ENCODE measurements at regions not wholly inside any gene's neighbourhood (a gene's known extent, or its start where the extent isn't known, plus 50 kb on each side); places are given as distances from the start of the nearest gene placed in this dataset.
"Not testable (repeated sequence)": the region's sequence is repeated elsewhere in the genome, so short reads cannot be mapped to it uniquely, and the experiment has no call there.

DNA sequence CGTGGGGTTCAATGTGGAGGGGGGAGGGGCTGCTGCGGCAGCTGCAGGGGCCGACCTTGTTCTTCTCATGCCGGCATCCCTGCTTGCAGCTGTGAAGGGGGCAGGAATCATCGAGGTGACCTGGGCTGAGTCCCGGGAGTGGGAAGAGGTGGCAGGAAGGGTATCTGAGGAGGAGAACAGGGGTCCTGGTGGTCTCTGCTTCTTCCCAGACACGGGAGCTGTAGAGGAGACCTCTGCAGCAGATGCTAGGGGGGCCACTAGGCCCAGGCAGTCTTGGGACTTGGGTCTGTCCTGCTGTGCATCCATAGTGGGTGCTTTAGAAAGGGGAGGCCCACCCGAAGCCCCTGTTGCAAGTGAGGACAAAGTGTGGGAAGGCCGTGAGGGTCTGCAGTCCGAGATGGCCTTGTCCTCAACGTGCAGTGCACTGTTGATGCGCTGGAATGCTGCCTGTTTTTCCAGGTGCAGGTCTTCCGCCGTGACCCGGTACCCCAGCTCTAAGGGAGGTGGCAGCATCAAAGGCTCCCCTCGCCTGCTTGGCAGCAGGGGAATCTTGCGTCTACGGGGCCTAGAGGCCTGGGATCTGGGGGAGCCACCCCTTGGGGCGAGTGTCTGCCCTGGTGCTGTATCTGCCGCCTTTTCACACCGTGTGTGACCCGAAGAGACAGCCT lies 1370.0 kb downstream of the CDH12 start:
- not testable (repeated sequence) for H3K36me3 ChIP-seq (ENCODE audit: insufficient read depth, low read length); H3K9me3 ChIP-seq (ENCODE audit: low read length); H3K4me3 ChIP-seq (ENCODE audit: low read depth in 1 of 2, low read length in 2 of 2); H3K9ac ChIP-seq (ENCODE audit: low read length); H3K27ac ChIP-seq (ENCODE audit: low read depth, low read length); H3K4me1 ChIP-seq (ENCODE audit: insufficient read depth, low read length); H3K27me3 ChIP-seq (ENCODE audit: control insufficient read depth in 1 of 2, insufficient read depth in 2 of 2, low read length in 2 of 2)

DNA sequence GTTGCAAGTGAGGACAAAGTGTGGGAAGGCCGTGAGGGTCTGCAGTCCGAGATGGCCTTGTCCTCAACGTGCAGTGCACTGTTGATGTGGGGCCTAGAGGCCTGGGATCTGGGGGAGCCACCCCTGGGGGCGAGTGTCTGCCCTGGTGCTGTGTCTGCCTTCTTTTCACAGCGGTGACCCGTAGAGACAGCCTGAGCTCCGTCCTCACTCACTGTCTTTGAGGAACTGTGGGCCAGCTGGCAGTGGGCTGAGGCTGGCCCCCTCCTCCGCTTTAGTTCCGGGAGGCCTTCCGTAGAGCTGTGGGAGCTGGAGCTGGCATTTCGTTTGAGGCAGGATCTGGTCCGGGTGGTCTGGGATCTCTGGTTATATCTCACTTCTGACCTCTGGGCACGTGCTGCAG lies 1370.6 kb downstream of the CDH12 start:
- not testable (repeated sequence) for H3K9me3 ChIP-seq (ENCODE audit: low read length); H3K4me3 ChIP-seq (ENCODE audit: low read depth in 1 of 2, low read length in 2 of 2); H3K27ac ChIP-seq (ENCODE audit: low read depth, low read length); H3K4me1 ChIP-seq (ENCODE audit: insufficient read depth, low read length); H3K36me3 ChIP-seq (ENCODE audit: insufficient read depth, low read length); H3K27me3 ChIP-seq (ENCODE audit: control insufficient read depth in 1 of 2, insufficient read depth in 2 of 2, low read length in 2 of 2); H3K9ac ChIP-seq (ENCODE audit: low read length)

DNA sequence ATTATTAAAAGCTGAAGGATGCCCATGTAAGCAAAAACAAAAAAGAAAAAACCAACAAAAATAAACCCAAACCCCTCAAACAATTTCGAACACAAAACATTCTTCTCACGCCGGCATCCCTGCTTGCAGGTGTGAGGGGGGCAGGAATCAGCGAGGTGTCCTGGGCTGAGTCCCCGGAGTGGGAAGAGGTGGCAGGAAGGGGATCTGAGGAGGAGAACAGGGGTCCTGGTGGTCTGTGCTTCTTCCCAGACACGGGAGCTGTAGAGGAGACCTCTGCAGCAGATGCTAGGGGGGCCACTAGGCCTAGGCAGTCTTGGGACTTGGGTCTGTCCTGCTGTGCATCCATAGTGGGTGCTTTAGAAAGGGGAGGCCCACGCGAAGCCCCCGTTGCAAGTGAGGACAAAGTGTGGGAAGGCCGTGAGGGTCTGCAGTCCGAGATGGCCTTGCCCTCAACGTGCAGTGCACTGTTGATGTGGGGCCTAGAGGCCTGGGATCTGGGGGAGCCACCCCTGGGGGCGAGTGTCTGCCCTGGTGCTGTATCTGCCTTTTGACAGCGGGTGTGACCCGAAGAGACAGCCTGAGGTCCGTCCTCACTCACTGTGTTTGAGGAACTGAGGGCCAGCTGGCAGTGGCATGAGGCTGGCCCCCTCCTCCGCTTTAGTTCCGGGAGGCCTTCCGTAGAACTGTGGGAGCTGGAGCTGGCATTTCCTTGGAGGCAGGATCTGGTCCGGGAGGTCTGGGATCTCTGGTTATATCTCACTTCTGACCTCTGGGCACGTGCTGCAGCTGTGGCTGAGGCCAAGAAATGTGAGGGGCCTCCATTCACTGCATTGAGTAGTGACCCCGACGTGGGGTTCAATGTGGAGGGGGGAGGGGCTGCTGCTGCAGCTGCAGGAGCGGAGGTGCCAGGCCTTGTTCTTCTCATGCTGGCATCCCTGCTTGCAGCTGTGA lies 1371.5 kb downstream of the CDH12 start:
- H3K36me3 ChIP-seq (ENCODE audit: insufficient read depth, low read length); H3K4me3 ChIP-seq (ENCODE audit: low read depth in 1 of 2, low read length in 2 of 2); H3K9ac ChIP-seq (ENCODE audit: low read length); H3K4me1 ChIP-seq (ENCODE audit: insufficient read depth, low read length); H3K27me3 ChIP-seq (ENCODE audit: control insufficient read depth in 1 of 2, insufficient read depth in 2 of 2, low read length in 2 of 2); H3K9me3 ChIP-seq (ENCODE audit: low read length); H3K27ac ChIP-seq (ENCODE audit: low read depth, low read length): not testable (repeated sequence)

DNA sequence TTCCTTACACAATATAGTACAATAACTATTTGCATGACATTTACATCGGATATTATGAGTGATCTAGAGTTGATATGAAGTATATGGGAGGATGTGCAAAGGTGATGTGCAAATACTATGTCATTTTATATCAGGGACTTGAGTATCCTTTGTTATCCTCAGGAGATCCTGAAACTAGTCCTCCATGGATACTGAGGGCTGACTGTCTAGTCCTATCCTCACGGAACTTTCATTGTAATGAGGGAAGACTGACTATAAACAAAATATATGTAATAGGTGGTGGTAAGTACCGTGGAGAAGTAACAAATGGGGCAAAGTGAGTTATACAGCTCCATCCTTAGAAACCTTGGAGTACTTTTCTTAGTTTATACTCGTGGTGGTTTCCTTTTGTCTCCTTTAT lies 1373.1 kb downstream of the CDH12 start:
- not testable (repeated sequence) for H3K36me3 ChIP-seq (ENCODE audit: insufficient read depth, low read length); H3K27me3 ChIP-seq (ENCODE audit: control insufficient read depth in 1 of 2, insufficient read depth in 2 of 2, low read length in 2 of 2); H3K4me1 ChIP-seq (ENCODE audit: insufficient read depth, low read length); H3K9me3 ChIP-seq (ENCODE audit: low read length); H3K9ac ChIP-seq (ENCODE audit: low read length); H3K27ac ChIP-seq (ENCODE audit: low read depth, low read length); H3K4me3 ChIP-seq (ENCODE audit: low read depth in 1 of 2, low read length in 2 of 2)

DNA sequence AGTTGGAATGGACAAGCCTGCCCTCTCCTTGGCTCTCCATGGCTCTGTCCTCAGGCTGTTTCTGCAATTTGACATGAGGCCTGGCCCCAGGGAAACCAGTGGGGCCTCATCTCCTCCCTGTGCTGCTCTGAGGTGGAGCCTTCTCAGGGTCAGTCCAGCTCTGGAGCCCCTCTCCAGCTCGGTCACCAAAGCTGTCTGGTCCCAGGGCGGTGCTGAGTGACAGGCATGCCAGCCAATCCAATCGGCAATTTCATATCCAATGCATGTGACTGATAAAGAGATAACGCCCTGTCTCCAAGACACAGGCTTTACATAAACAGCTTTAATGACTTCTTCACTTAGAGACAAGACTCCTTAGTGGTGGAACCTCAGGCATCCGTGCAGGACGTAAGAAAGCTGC lies 1379.2 kb downstream of the CDH12 start:
- not testable (repeated sequence) for H3K27me3 ChIP-seq (ENCODE audit: control insufficient read depth in 1 of 2, insufficient read depth in 2 of 2, low read length in 2 of 2); H3K4me3 ChIP-seq (ENCODE audit: low read depth in 1 of 2, low read length in 2 of 2)

DNA sequence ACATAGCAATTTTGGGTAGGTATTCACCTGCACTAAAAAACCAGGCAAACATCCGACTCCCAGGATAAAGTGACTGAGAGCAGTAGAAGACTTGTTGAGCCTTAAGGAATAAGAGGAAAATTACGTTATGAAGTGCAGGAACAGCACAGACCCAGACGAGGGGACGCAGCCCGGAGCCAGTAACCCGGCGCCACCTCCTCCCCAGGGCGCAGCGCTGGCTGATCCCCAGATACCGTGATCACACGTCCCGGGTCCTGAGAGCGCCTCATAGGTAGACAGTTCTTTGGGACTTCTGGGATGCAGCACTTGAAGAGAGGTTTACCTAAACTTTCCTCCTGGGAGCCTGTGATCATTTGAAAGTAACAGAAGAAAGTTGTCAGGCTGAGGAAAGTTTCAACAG lies 1379.7 kb downstream of the CDH12 start:
- not testable (repeated sequence) for H3K9ac ChIP-seq (ENCODE audit: low read length); H3K27me3 ChIP-seq (ENCODE audit: control insufficient read depth in 1 of 2, insufficient read depth in 2 of 2, low read length in 2 of 2); H3K27ac ChIP-seq (ENCODE audit: low read depth, low read length); H3K9me3 ChIP-seq (ENCODE audit: low read length); H3K4me3 ChIP-seq (ENCODE audit: low read depth in 1 of 2, low read length in 2 of 2); H3K36me3 ChIP-seq (ENCODE audit: insufficient read depth, low read length); H3K4me1 ChIP-seq (ENCODE audit: insufficient read depth, low read length)

More for the DNA sequence above, 1379.2 kb downstream of the CDH12 start:
- not testable (repeated sequence) for H3K27ac ChIP-seq (ENCODE audit: low read depth, low read length); H3K4me1 ChIP-seq (ENCODE audit: insufficient read depth, low read length); H3K36me3 ChIP-seq (ENCODE audit: insufficient read depth, low read length); H3K9ac ChIP-seq (ENCODE audit: low read length); H3K9me3 ChIP-seq (ENCODE audit: low read length)

DNA sequence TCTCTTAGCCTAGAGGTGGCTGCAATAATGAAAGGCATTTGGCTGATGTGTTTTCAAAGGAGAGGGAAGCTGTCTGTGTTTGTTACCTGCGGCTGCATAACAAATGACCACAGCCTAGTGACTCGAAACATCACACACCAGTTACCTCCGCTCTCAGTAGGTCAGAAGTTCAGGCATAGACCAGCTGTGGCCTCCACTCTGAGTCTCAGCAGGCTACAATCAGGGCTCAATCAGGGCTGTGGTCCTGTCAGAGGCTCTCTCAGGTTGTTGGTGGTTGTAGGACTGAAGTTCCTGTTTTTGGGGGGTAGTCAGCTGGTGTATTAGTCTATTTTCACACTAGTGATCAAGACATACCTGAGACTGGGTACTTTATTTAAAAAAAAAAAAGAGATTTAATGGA lies 1381.5 kb downstream of the CDH12 start:
- H3K9ac ChIP-seq (ENCODE audit: low read length); H3K27me3 ChIP-seq (ENCODE audit: control insufficient read depth in 1 of 2, insufficient read depth in 2 of 2, low read length in 2 of 2); H3K27ac ChIP-seq (ENCODE audit: low read depth, low read length); H3K9me3 ChIP-seq (ENCODE audit: low read length); H3K4me1 ChIP-seq (ENCODE audit: insufficient read depth, low read length); H3K36me3 ChIP-seq (ENCODE audit: insufficient read depth, low read length); H3K4me3 ChIP-seq (ENCODE audit: low read depth in 1 of 2, low read length in 2 of 2): not testable (repeated sequence)

DNA sequence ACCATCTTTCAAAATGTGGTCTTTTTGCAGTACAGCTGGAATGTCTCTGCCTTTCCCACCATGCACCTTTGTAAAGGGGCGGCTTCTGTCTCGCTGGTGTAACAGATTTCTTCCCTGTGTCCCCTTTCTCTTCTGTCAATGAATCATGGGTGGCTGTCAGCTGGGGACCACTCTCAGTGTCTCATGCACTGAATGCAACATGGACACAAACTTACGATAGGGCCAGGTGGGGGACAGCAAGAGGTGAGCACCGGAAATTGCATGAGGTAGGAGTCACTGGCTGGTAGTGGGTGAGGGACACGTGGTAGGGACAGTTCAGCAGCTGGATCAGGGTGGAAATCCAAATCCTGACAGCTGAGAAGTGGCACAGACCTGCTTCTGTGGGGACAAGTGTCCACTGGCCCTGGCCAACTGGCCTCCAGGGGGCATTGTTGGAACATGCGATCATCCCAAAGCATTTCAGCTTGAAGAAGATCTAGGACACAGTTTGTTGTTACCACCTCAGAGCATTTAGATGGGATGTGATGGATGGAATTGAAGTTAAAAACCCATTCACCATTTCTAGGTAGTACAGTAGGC lies 1383.5 kb downstream of the CDH12 start:
- H3K27ac ChIP-seq (ENCODE audit: low read depth, low read length); H3K9ac ChIP-seq (ENCODE audit: low read length); H3K36me3 ChIP-seq (ENCODE audit: insufficient read depth, low read length); H3K27me3 ChIP-seq (ENCODE audit: control insufficient read depth in 1 of 2, insufficient read depth in 2 of 2, low read length in 2 of 2); H3K9me3 ChIP-seq (ENCODE audit: low read length); H3K4me3 ChIP-seq (ENCODE audit: low read depth in 1 of 2, low read length in 2 of 2); H3K4me1 ChIP-seq (ENCODE audit: insufficient read depth, low read length): not testable (repeated sequence)

DNA sequence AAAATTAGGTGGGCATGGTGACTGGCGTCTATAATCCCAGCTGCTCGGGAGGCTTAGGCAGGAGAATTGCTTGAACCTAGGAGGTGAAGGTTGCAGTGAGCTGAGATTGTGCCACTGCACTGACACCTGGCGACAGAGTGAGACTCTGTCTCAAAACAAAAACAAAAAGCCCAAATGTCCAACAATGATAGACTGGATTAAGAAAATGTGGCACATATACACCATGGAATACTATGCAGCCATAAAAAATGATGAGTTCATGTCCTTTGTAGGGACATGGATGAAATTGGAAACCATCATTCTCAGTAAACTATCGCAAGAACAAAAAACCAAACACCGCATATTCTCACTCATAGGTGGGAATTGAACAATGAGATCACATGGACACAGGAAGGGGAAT lies 1385.6 kb downstream of the CDH12 start:
- not testable (repeated sequence) for H3K9ac ChIP-seq (ENCODE audit: low read length); H3K27ac ChIP-seq (ENCODE audit: low read depth, low read length); H3K9me3 ChIP-seq (ENCODE audit: low read length); H3K27me3 ChIP-seq (ENCODE audit: control insufficient read depth in 1 of 2, insufficient read depth in 2 of 2, low read length in 2 of 2); H3K4me3 ChIP-seq (ENCODE audit: low read depth in 1 of 2, low read length in 2 of 2); H3K36me3 ChIP-seq (ENCODE audit: insufficient read depth, low read length); H3K4me1 ChIP-seq (ENCODE audit: insufficient read depth, low read length)

DNA sequence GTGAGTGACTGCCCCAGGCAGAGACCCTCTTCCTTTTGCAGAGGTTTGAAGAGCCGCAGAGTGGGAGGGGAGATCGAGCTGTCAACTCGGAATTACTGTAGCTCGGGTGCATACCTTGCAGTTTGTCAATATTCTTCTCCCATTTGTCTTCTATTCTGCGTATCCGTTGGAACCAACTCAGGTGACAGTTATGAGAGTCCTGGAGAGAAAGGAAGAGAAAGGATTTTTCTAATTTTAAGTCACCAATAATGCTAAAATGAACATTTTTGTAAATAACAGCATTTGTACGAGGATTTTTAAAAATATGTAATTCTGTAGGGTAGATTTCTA lies 1393.4 kb downstream of the CDH12 start:
- not testable (repeated sequence) for H3K27me3 ChIP-seq (ENCODE audit: control insufficient read depth in 1 of 2, insufficient read depth in 2 of 2, low read length in 2 of 2); H3K27ac ChIP-seq (ENCODE audit: low read depth, low read length)

DNA sequence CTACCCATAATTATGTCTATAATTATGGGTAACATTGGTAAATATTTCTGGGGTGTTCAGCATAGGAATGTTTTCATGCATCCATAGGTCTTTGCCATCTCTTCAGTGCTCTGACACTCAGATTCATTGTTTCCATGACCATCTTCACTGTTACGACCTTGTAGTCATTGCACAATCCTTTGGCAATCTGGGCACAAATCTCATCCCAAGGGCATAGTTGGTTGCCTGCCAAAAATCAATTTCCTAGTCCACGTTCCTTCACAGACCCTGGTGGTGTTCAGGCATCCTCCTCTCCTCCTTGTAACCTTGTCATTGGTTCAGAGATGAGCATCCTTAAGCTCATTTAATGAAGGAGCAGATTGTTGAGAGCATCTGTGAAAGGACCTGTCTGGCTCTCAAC lies 1400.7 kb downstream of the CDH12 start:
- Histone ChIP-seq H3K27ac (ENCODE audit: low read depth, low read length) (no peak overlapping the region), H3K4me1 (ENCODE audit: insufficient read depth, low read length) (no peaks in the 10 kb centered on the region), H3K9me3 (ENCODE audit: low read length) (no peaks in the 10 kb centered on the region), H3K4me3 (ENCODE audit: low read depth in 1 of 2, low read length in 2 of 2) (no peak overlapping the region), H3K27me3 (ENCODE audit: control insufficient read depth in 1 of 2, insufficient read depth in 2 of 2, low read length in 2 of 2) (no peaks in the 10 kb centered on the region), H3K9ac (ENCODE audit: low read length) (no peak overlapping the region), H3K36me3 (ENCODE audit: insufficient read depth, low read length) (no peaks in the 10 kb centered on the region)

More for the DNA sequence above, 1393.4 kb downstream of the CDH12 start:
- not testable (repeated sequence) for H3K36me3 ChIP-seq (ENCODE audit: insufficient read depth, low read length); H3K9me3 ChIP-seq (ENCODE audit: low read length); H3K9ac ChIP-seq (ENCODE audit: low read length); H3K4me1 ChIP-seq (ENCODE audit: insufficient read depth, low read length)
- peak overlapping the region; percentile 45 to 50 for H3K4me3 ChIP-seq (ENCODE audit: low read depth in 1 of 2, low read length in 2 of 2)

DNA sequence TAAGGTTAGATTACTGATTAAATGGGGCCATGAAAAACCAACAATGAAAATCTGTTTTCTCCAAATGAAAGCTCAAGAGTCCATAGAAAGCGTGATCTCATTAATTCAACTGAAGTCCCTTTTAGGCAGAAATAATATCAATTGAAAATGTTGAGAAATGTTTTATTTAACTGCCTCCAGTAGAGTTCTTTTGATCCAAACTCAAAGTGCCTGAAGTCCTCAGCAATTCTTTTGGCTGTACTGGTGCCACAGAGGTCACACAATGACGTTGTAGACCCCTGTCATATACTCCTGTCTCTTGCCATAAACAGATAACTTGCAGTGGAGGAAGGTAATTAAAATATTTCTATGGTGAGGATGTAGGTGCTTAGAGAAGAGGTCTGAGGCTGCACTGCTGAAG lies 1420.5 kb downstream of the CDH12 start:
- Histone ChIP-seq H3K36me3 (ENCODE audit: insufficient read depth, low read length) (no peaks in the 10 kb centered on the region), H3K27ac (ENCODE audit: low read depth, low read length) (no peak overlapping the region), H3K9ac (ENCODE audit: low read length) (no peak overlapping the region), H3K27me3 (ENCODE audit: control insufficient read depth in 1 of 2, insufficient read depth in 2 of 2, low read length in 2 of 2) (no peaks in the 10 kb centered on the region), H3K4me1 (ENCODE audit: insufficient read depth, low read length) (no peaks in the 10 kb centered on the region), H3K9me3 (ENCODE audit: low read length) (no peaks in the 10 kb centered on the region), H3K4me3 (ENCODE audit: low read depth in 1 of 2, low read length in 2 of 2) (no peak overlapping the region)
